ENCODE measurements at regions not wholly inside any gene's neighbourhood (a gene's known extent, or its start where the extent isn't known, plus 50 kb on each side); places are given as distances from the start of the nearest gene placed in this dataset.

DNA sequence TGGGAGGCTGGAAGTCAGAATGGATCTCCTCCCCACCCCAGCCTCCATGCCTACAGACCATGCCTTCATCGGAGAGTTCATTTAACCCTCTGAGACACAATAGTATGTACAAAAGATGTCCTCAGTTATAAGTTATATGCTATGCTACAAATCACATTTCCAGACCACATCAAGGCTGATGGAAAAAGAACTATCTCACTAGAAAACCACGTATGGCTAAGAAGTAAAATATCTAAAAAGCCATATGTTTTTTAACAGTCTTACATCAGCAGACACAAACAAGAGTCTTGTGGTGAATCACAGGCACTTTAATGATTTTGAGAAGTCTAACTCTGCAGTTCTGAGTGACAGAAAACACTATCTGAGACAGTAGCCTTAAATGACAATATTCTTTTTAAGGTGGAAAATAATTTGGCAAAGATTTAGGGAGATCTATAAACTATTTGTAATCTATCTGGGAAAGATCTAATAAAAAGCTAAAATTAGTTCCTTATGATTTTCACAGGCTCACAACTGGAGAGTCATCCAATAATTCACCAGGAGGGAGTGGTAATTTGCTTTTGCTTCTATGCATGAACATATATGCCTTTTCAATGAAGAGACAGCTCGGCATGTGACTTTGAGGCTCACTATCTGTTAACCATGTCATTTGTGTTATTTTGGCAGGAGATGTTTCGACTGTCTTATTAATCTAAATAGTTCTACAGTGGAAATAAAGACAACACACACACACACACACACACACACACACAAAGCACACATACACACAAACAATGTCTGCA is 197.5 kb downstream of the IRS1 start:
- no peak overlapping the region for H3K4me3 Mint-ChIP-seq
- no peak overlapping the region for H3K4me3 ChIP-seq (ENCODE audit: low read length)
- intact Hi-C loops (cut with DNase I, micrococcal nuclease), result no loop called here
- ATAC-seq (ENCODE audit: poor library complexity) (no peak), DNase-seq (no peak)
- ChIA-PET POLR2A (no interaction called here), CTCF (no interaction called here)
- no peak overlapping the region for H3K27ac ChIP-seq (ENCODE audit: low read depth in 1 of 2, low read length in 2 of 2)
- H3K9me3 Mint-ChIP-seq, result no peaks in the 10 kb centered on the region
- peaks cover 0 to 2% of the 10 kb centered on the region in 2 experiments for H3K27me3 ChIP-seq (ENCODE audit: control insufficient read depth in 1 of 2, insufficient read depth in 2 of 2, low read length in 2 of 2)
- TF ChIP-seq, protein P1, sequence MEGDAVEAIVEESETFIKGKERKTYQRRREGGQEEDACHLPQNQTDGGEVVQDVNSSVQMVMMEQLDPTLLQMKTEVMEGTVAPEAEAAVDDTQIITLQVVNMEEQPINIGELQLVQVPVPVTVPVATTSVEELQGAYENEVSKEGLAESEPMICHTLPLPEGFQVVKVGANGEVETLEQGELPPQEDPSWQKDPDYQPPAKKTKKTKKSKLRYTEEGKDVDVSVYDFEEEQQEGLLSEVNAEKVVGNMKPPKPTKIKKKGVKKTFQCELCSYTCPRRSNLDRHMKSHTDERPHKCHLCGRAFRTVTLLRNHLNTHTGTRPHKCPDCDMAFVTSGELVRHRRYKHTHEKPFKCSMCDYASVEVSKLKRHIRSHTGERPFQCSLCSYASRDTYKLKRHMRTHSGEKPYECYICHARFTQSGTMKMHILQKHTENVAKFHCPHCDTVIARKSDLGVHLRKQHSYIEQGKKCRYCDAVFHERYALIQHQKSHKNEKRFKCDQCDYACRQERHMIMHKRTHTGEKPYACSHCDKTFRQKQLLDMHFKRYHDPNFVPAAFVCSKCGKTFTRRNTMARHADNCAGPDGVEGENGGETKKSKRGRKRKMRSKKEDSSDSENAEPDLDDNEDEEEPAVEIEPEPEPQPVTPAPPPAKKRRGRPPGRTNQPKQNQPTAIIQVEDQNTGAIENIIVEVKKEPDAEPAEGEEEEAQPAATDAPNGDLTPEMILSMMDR (IDR thresholded peaks at IDR 0.05), result no peak
- H3K36me3 ChIP-seq (ENCODE audit: insufficient read depth, low read length), result no peaks in the 10 kb centered on the region
- peaks cover 61% of the 10 kb centered on the region for H3K27me3 Mint-ChIP-seq
- H3K9me3 ChIP-seq (ENCODE audit: control insufficient read depth in 1 of 2, insufficient read depth in 1 of 2, low read length in 2 of 2), result no peaks in the 10 kb centered on the region
- H3K4me1 ChIP-seq (ENCODE audit: insufficient read depth, low read length), result no peaks in the 10 kb centered on the region
- H3K4me1 Mint-ChIP-seq (ENCODE audit: low read depth), result no peaks in the 10 kb centered on the region
- no peak overlapping the region for H3K27ac Mint-ChIP-seq
- no peaks in the 10 kb centered on the region for H3K36me3 Mint-ChIP-seq (ENCODE audit: low read depth)

DNA sequence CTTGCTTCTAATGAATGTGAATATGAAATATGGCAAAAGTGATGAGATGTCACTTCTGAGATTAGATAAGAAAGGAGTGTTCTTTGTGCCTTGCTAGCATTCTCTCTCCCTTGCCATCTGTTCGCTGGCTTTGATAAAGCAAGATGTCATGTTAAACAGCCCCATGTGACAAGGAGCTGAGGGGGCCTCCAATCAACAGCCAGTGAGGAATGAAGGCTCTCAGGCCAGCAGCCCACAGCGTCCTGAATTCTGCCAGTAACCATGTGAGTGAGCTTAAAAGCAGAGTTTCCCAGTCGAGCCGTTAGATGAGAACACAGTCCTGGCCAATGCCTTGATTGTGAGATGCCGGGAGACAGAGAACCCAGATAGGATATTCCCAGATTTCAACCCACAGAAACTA is 198.8 kb downstream of the IRS1 start:
- Histone ChIP-seq H3K27ac (ENCODE audit: low read depth in 1 of 2, low read length in 2 of 2) (no peak overlapping the region), H3K9me3 (ENCODE audit: control insufficient read depth in 1 of 2, insufficient read depth in 1 of 2, low read length in 2 of 2) (no peaks in the 10 kb centered on the region), H3K4me3 (ENCODE audit: low read length) (no peak overlapping the region), H3K36me3 (ENCODE audit: insufficient read depth, low read length) (no peaks in the 10 kb centered on the region), H3K27me3 (ENCODE audit: control insufficient read depth in 1 of 2, insufficient read depth in 2 of 2, low read length in 2 of 2) (peaks cover 0 to 2% of the 10 kb centered on the region in 2 experiments), H3K4me1 (ENCODE audit: insufficient read depth, low read length) (no peaks in the 10 kb centered on the region)
- ChIA-PET CTCF (no interaction called here), POLR2A (no interaction called here)
- TF ChIP-seq, protein P1 (IDR thresholded peaks at IDR 0.05), result no peak
- DNase-seq, result no peak
- intact Hi-C loops (cut with DNase I, micrococcal nuclease), result no loop called here
- ATAC-seq (ENCODE audit: poor library complexity), result no peak
- Mint-ChIP-seq H3K27ac (no peak overlapping the region), H3K4me3 (no peak overlapping the region), H3K36me3 (ENCODE audit: low read depth) (no peaks in the 10 kb centered on the region), H3K27me3 (peaks cover 66% of the 10 kb centered on the region), H3K4me1 (ENCODE audit: low read depth) (no peaks in the 10 kb centered on the region), H3K9me3 (no peaks in the 10 kb centered on the region)

DNA sequence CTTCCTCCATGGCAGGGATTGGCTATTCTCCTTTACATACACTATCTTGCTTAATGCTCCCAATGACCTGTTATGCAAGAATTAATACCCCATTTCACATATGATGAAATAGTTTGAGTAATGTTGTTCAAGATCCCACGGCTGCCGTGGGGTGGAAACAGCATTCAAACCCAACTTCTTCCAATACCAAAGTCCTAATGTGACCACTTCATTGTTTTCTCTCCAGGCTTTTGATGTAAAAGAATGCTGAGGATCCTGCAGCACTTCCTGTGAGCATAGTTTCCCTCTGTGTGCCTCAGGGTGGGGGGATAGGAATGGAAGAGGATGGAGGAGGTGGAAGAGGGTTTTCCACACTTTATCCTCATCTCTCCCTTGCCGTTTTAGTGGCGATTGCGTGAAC is 199.4 kb downstream of the IRS1 start:
- H3K36me3 Mint-ChIP-seq (ENCODE audit: low read depth), result no peaks in the 10 kb centered on the region
- DNase-seq, result no peak
- TF ChIP-seq, protein P1 (IDR thresholded peaks at IDR 0.05), result no peak
- ChIA-PET POLR2A (no interaction called here), CTCF (no interaction called here)
- peaks cover 68% of the 10 kb centered on the region for H3K27me3 Mint-ChIP-seq
- no peaks in the 10 kb centered on the region for H3K4me1 ChIP-seq (ENCODE audit: insufficient read depth, low read length)
- no peak overlapping the region for H3K27ac Mint-ChIP-seq
- H3K9me3 Mint-ChIP-seq, result no peaks in the 10 kb centered on the region
- intact Hi-C loops (cut with DNase I, micrococcal nuclease), result no loop called here
- peaks cover 0 to 2% of the 10 kb centered on the region in 2 experiments for H3K27me3 ChIP-seq (ENCODE audit: control insufficient read depth in 1 of 2, insufficient read depth in 2 of 2, low read length in 2 of 2)
- no peak overlapping the region for H3K27ac ChIP-seq (ENCODE audit: low read depth in 1 of 2, low read length in 2 of 2)
- H3K4me3 Mint-ChIP-seq, result no peak overlapping the region
- ATAC-seq (ENCODE audit: poor library complexity), result no peak
- no peaks in the 10 kb centered on the region for H3K9me3 ChIP-seq (ENCODE audit: control insufficient read depth in 1 of 2, insufficient read depth in 1 of 2, low read length in 2 of 2)
- H3K4me1 Mint-ChIP-seq (ENCODE audit: low read depth), result no peaks in the 10 kb centered on the region
- no peaks in the 10 kb centered on the region for H3K36me3 ChIP-seq (ENCODE audit: insufficient read depth, low read length)
- H3K4me3 ChIP-seq (ENCODE audit: low read length), result no peak overlapping the region
